Mucosa of descending colon (tissue), 3 donors: ENCODE measurements at regions not wholly inside any gene's neighbourhood (a gene's known extent, or its start where the extent isn't known, plus 50 kb on each side); places are given as distances from the start of the nearest gene placed in this dataset.
"Not testable (repeated sequence)": the region's sequence is repeated elsewhere in the genome, so short reads cannot be mapped to it uniquely, and the experiment has no call there.

Experiments
- ATAC-seq: fragments of 200-7000 bp; cut with Tn5 transposase; one replicate; pipeline ENCODE4 v1.9.1; 2020; ENCODE audit warnings: mild to moderate bottlenecking, moderate library complexity
- DNase-seq, 3 donors: peaks; one replicate each; pipeline ENCODE4 v3.0.0-alpha.2; 2020
- H3K36me3 ChIP-seq: fragments of 200-600 bp; one replicate; pipeline ENCODE4 v1.8.0; 2021; ENCODE audit warnings: low read depth, mild to moderate bottlenecking
- H3K4me1 ChIP-seq: fragments of 200-600 bp; one replicate; pipeline ENCODE4 v1.8.0; 2021; ENCODE audit warnings: low read depth, mild to moderate bottlenecking
- H3K4me3 ChIP-seq: fragments of 200-600 bp; one replicate; pipeline ENCODE4 v1.8.0; 2021; ENCODE audit warnings: mild to moderate bottlenecking
- H3K9me3 ChIP-seq: fragments of 200-600 bp; one replicate; pipeline ENCODE4 v1.8.0; 2021; ENCODE audit warnings: mild to moderate bottlenecking
- intact Hi-C, 2 donors: fragments of 100-400 bp; cut with DNase I in 1 of 2; cut with micrococcal nuclease in 1 of 2; formaldehyde crosslinking; loops; one replicate each; pipeline versions ENCODE4 v1.11.0 to v1.11.1; 2022; cut with DNase I, micrococcal nuclease
- TF ChIP-seq, protein P1 (sequence below): fragments of 200-600 bp; IDR thresholded peaks from one replicate; pipeline ENCODE4 v1.8.0; 2022; ENCODE audit warnings: antibody characterized with exemption, mild to moderate bottlenecking
- donor health status: DM: no; HTN: no; CAD: no; lungs with moderate emphysema.
- donor health status: DM: no; HTN: no; CAD: no.
- donor health status: DM: no; HTN: yes; CAD: no.

DNA sequence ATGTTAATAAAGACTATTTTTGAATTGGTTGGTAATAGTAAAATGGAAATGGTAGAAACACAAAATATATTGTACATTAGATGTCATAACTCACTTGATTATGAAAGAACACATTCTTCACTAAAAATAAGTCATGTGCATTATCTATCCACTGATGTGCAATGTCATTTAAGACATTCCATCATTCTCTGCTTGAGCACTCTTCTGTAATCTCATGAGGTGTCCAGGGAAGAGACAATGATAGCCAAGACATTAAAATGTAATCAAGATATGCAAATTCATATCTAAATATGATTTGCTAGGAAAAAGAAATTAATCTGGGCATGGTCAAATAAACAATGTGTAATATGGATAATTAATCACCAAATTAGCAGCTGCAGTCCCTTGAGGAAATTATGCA lies 422.5 kb downstream of the BTG1 start:
- Histone ChIP-seq H3K9me3 (no peaks in the 10 kb centered on the region), H3K36me3 (no peaks in the 10 kb centered on the region), H3K4me1 (no peaks in the 10 kb centered on the region), H3K4me3 (no peak overlapping the region)
- DNase-seq (no peak), ATAC-seq (no peak)
- intact Hi-C loops, result no loop called here
- TF ChIP-seq, protein P1, sequence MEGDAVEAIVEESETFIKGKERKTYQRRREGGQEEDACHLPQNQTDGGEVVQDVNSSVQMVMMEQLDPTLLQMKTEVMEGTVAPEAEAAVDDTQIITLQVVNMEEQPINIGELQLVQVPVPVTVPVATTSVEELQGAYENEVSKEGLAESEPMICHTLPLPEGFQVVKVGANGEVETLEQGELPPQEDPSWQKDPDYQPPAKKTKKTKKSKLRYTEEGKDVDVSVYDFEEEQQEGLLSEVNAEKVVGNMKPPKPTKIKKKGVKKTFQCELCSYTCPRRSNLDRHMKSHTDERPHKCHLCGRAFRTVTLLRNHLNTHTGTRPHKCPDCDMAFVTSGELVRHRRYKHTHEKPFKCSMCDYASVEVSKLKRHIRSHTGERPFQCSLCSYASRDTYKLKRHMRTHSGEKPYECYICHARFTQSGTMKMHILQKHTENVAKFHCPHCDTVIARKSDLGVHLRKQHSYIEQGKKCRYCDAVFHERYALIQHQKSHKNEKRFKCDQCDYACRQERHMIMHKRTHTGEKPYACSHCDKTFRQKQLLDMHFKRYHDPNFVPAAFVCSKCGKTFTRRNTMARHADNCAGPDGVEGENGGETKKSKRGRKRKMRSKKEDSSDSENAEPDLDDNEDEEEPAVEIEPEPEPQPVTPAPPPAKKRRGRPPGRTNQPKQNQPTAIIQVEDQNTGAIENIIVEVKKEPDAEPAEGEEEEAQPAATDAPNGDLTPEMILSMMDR, result no peak

GRCh38 chr12:91722072-91722471 lies 423.6 kb downstream of the BTG1 start:
- Histone ChIP-seq H3K9me3 (no peaks in the 10 kb centered on the region), H3K4me1 (no peaks in the 10 kb centered on the region), H3K4me3 (no peak overlapping the region), H3K36me3 (no peaks in the 10 kb centered on the region)
- DNase-seq (no peak), ATAC-seq (no peak)
- TF ChIP-seq, protein P1, result no peak
- intact Hi-C loops, result no loop called here

- TF ChIP-seq, protein P1, result no peak
- Histone ChIP-seq H3K4me3 (no peak overlapping the region), H3K4me1 (no peaks in the 10 kb centered on the region), H3K9me3 (no peaks in the 10 kb centered on the region), H3K36me3 (no peaks in the 10 kb centered on the region)
- DNase-seq (no peak), ATAC-seq (no peak)
- intact Hi-C loops, result no loop called here
Observed at GRCh38 chr12:91721023-91721422, 424.6 kb downstream of the BTG1 start.

GRCh38 chr12:91718326-91718725 lies 427.3 kb downstream of the BTG1 start:
- H3K9me3 ChIP-seq, result no peaks in the 10 kb centered on the region
- no peak for DNase-seq

DNA sequence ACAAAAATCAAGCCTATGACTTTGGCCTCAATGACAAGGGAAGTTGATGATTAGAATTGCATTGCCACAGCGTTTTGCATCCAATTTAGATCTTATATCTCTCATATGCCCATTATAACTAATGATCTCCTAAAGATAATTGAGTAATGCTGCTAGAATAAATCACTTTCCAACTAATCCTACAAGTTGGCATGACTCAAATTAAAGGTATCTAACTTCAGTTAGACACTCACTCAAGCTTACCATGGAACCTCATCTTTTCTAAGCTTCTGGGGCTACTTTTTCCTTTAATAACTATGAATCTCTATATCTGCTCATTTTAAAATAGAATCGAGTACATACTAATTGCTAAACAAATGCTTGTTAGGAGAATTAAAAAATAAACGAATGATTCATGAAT lies 427.8 kb downstream of the BTG1 start:
- no peaks in the 10 kb centered on the region for H3K36me3 ChIP-seq
- ATAC-seq, result no peak
- no peak for DNase-seq
- no peaks in the 10 kb centered on the region for H3K9me3 ChIP-seq
- TF ChIP-seq, protein P1, result no peak
- H3K4me1 ChIP-seq, result no peaks in the 10 kb centered on the region
- no peak overlapping the region for H3K4me3 ChIP-seq
- intact Hi-C loops, result no loop called here

More at GRCh38 chr12:91718326-91718725, 427.3 kb downstream of the BTG1 start:
- TF ChIP-seq, protein P1, result no peak
- Histone ChIP-seq H3K4me1 (no peaks in the 10 kb centered on the region), H3K4me3 (no peak overlapping the region), H3K36me3 (no peaks in the 10 kb centered on the region)
- ATAC-seq, result no peak
- intact Hi-C loops, result no loop called here

DNA sequence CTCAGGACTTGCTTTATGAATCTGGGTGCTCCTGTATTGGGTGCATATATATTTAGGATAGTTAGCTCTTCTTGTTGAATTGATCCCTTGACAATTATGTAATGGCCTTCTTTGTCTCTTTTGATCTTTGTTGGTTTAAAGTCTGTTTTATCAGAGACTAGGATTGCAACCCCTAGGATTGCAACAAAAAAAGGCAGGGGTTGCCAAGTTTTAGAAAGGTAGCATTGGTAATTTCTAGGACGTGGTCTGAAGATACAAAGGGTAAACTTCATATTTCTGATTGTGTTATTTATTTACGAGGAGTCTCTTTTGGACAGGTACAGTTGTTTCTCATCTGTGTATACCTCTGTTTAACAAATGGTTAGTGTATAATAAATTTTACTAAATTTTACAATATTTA lies 433.7 kb downstream of the BTG1 start:
- H3K9me3 ChIP-seq, ATAC-seq, intact Hi-C loops: not testable (repeated sequence)

More for the DNA sequence above, 433.7 kb downstream of the BTG1 start:
- not testable (repeated sequence) for H3K36me3 ChIP-seq, DNase-seq, H3K4me3 ChIP-seq, H3K4me1 ChIP-seq
